Ishikawa (cell line): ENCODE measurements at regions not wholly inside any gene's neighbourhood (a gene's known extent, or its start where the extent isn't known, plus 50 kb on each side); places are given as distances from the start of the nearest gene placed in this dataset.

Experiments
- CEBPB ChIP-seq: IDR thresholded peaks from 2 replicates; pipeline ENCODE4 v1.6.1; 2012
- CREB1 ChIP-seq: IDR thresholded peaks from 2 replicates; pipeline ENCODE4 v1.6.1; 2012; ENCODE audit warnings: low read depth
- EGR1 ChIP-seq: IDR thresholded peaks from 2 replicates; pipeline ENCODE4 v1.6.1; 2012
- EP300 ChIP-seq: IDR thresholded peaks from 2 replicates; pipeline ENCODE4 v1.6.1; 2012; ENCODE audit warnings: borderline replicate concordance
- FOXM1 ChIP-seq: IDR thresholded peaks from 2 replicates; pipeline ENCODE4 v1.6.1; 2012; ENCODE audit warnings: low read depth, borderline replicate concordance
- NFIC ChIP-seq: IDR thresholded peaks from 2 replicates; pipeline ENCODE4 v1.6.1; 2012
- RAD21 ChIP-seq: IDR thresholded peaks from 2 replicates; pipeline ENCODE4 v1.6.1; 2012; ENCODE audit warnings: low read depth
- REST ChIP-seq: IDR thresholded peaks from 2 replicates; pipeline ENCODE4 v1.6.1; 2012; ENCODE audit warnings: low read depth, mild to moderate bottlenecking
- TAF1 ChIP-seq: IDR thresholded peaks from 2 replicates; pipeline ENCODE4 v1.6.1; 2012; ENCODE audit warnings: low read depth, mild to moderate bottlenecking
- TCF12 ChIP-seq: IDR thresholded peaks from 2 replicates; pipeline ENCODE4 v1.6.1; 2012; ENCODE audit warnings: low read depth
- TEAD4 ChIP-seq: IDR thresholded peaks from 2 replicates; pipeline ENCODE4 v1.6.1; 2012
- USF1 ChIP-seq: IDR thresholded peaks from 2 replicates; pipeline ENCODE4 v1.6.1; 2012
- YY1 ChIP-seq: IDR thresholded peaks from 2 replicates; pipeline ENCODE4 v1.6.1; 2012; ENCODE audit warnings: low read depth
- ZBTB7A ChIP-seq: IDR thresholded peaks from 2 replicates; pipeline ENCODE4 v1.6.1; 2012; ENCODE audit warnings: low read depth
- TF ChIP-seq, protein P1 (sequence below): IDR thresholded peaks from 2 replicates; pipeline ENCODE4 v1.6.1; 2012

- no peak for TF ChIP-seq CEBPB
- no peak for TF ChIP-seq TAF1
- TF ChIP-seq USF1, result no peak
- TF ChIP-seq, protein P1, sequence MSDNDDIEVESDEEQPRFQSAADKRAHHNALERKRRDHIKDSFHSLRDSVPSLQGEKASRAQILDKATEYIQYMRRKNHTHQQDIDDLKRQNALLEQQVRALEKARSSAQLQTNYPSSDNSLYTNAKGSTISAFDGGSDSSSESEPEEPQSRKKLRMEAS, result no peak
Observed at GRCh38 chr10:113991091-113991860, 52.4 kb upstream of the ADRB1 start.

- TF ChIP-seq RAD21 (no peak), TAF1 (no peak), CEBPB (no peak), YY1 (no peak), EGR1 (no peak), USF1 (no peak), CREB1 (no peak)
- TF ChIP-seq, protein P1, result no peak
Observed at GRCh38 chr10:113992471-113993011, 51.1 kb upstream of the ADRB1 start.

DNA sequence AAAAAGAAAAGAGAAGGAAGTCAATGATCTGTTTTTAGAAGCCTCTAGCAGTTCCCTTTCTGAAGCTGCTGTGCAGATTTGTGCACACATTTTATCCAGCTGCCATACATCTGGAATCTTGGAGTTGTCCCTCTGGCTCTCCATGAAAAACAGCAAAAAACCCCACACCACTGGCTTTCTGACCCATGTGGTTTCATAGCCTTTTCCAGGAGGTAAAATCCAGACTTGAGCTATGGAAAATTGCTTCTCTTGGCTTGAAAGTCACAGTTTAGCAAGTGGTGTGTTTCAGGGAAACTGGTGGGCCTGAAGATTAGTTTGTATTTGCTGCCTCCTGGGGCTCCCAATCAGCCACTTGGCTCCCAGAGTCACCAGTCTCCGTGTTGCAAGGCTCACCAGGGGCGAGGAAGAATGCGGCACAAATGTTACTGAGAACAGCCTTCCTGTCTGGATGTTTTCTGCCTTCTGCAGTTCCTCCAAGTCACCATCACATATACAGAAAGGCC, 50.1 kb upstream of the ADRB1 start:
- no peak for TF ChIP-seq YY1
- TF ChIP-seq TEAD4, result no peak
- no peak for TF ChIP-seq RAD21
- TF ChIP-seq FOXM1, result no peak
- TF ChIP-seq EP300, result no peak
- TF ChIP-seq USF1, result no peak
- no peak for TF ChIP-seq EGR1
- TF ChIP-seq TCF12, result no peak
- no peak for TF ChIP-seq CEBPB
- no peak for TF ChIP-seq NFIC
- TF ChIP-seq CREB1, result no peak
- no peak for TF ChIP-seq REST
- TF ChIP-seq, protein P1, result no peak
- no peak for TF ChIP-seq ZBTB7A
